ENCODE measurements at regions not wholly inside any gene's neighbourhood (a gene's known extent, or its start where the extent isn't known, plus 50 kb on each side); places are given as distances from the start of the nearest gene placed in this dataset.

DNA sequence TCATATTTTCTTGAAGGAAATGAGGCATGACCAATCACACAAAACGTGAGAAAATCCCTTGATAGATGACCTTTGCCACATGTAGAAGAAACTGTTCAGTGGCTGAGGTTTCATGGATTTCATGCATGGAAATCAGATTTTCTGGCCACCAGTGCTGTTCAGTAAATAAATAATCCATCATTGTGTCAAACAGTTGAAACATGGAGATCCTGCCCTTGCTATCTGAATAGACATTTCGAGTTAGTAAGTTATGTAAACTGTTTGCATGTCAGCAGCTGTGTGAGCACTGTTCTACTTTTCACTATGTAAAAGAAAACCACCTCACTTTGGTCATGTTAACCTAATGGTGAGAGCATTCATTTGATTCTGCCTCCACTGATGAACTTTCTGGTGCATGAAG, 793.9 kb upstream of the EPHA7 start:
- no peak for TF ChIP-seq POLR2A (IDR thresholded peaks at IDR 0.05)
- TF ChIP-seq, protein P1, sequence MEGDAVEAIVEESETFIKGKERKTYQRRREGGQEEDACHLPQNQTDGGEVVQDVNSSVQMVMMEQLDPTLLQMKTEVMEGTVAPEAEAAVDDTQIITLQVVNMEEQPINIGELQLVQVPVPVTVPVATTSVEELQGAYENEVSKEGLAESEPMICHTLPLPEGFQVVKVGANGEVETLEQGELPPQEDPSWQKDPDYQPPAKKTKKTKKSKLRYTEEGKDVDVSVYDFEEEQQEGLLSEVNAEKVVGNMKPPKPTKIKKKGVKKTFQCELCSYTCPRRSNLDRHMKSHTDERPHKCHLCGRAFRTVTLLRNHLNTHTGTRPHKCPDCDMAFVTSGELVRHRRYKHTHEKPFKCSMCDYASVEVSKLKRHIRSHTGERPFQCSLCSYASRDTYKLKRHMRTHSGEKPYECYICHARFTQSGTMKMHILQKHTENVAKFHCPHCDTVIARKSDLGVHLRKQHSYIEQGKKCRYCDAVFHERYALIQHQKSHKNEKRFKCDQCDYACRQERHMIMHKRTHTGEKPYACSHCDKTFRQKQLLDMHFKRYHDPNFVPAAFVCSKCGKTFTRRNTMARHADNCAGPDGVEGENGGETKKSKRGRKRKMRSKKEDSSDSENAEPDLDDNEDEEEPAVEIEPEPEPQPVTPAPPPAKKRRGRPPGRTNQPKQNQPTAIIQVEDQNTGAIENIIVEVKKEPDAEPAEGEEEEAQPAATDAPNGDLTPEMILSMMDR (IDR thresholded peaks at IDR 0.05): no peak
